Astrocyte of the cerebellum (primary cell): ENCODE measurements at regions not wholly inside any gene's neighbourhood (a gene's known extent, or its start where the extent isn't known, plus 50 kb on each side); places are given as distances from the start of the nearest gene placed in this dataset.
"Not testable (repeated sequence)": the region's sequence is repeated elsewhere in the genome, so short reads cannot be mapped to it uniquely, and the experiment has no call there.

Experiments
- DNase-seq: peaks from one replicate; pipeline ENCODE4 v3.0.0-alpha.2; 2011; ENCODE audit warnings: low read depth
- H3K4me3 ChIP-seq: 2 replicates; pipeline ENCODE4 v1.5.1; 2011; ENCODE audit warnings: mild to moderate bottlenecking, low read depth, low read length, moderate library complexity
- in situ Hi-C: cut with HindIII; loops from 2 replicates; pipeline ENCODE4 v1.10.0; 2017; ENCODE audit warnings: low sequenced_read_pairs
- TF ChIP-seq, protein P1 (sequence below): IDR thresholded peaks from 2 replicates; pipeline ENCODE4 v1.5.1; 2012; ENCODE audit warnings: low read length, low read depth, moderate library complexity, mild to moderate bottlenecking; ENCODE audit errors: missing control alignments

DNA sequence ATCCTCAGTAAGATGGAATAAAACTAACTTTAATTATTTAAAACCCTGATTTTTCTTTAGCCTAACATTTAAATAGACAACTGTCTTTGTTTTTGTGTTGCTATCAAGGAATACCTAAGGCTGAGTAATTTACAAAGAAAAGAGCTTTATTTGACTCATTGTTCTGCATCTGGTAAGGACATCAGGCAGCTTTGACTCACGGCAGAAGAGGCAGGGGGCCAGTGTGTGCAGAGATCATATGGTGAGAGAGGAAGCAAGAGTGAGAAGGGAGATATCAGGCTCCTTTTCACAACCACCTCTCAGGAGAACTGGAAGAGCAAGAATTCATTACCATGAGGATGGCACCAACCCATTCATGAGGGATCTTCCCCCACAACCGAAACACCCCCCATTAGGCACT, 64.6 kb upstream of the TFPI start:
- TF ChIP-seq, protein P1, sequence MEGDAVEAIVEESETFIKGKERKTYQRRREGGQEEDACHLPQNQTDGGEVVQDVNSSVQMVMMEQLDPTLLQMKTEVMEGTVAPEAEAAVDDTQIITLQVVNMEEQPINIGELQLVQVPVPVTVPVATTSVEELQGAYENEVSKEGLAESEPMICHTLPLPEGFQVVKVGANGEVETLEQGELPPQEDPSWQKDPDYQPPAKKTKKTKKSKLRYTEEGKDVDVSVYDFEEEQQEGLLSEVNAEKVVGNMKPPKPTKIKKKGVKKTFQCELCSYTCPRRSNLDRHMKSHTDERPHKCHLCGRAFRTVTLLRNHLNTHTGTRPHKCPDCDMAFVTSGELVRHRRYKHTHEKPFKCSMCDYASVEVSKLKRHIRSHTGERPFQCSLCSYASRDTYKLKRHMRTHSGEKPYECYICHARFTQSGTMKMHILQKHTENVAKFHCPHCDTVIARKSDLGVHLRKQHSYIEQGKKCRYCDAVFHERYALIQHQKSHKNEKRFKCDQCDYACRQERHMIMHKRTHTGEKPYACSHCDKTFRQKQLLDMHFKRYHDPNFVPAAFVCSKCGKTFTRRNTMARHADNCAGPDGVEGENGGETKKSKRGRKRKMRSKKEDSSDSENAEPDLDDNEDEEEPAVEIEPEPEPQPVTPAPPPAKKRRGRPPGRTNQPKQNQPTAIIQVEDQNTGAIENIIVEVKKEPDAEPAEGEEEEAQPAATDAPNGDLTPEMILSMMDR = no peak
- in situ Hi-C loops = no loop called here
- no peak overlapping the region for H3K4me3 ChIP-seq

DNA sequence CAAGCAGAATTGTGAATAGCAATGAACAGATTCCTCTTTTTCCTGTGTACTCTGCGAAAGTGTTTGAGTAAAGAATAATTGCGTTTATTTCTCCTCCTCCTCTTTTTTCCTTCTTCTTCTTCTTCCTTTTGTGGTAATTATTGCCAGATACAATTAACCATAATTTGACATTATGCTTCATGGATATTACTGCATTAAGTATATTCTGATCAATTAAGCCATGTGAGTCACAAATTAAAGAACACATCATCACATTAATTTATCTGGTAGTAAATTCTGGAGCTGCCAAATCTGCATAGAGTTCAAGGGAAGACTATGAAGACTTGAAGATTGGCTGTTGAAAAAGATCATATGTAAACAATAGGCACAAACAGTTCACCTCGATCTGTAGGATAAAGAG, 72.9 kb upstream of the TFPI start:
- TF ChIP-seq, protein P1 = no peak
- H3K4me3 ChIP-seq = no peak overlapping the region
- no peak for DNase-seq
- in situ Hi-C loops = no loop called here

More for the DNA sequence above, 64.6 kb upstream of the TFPI start:
- peak; percentile 46 for DNase-seq

DNA sequence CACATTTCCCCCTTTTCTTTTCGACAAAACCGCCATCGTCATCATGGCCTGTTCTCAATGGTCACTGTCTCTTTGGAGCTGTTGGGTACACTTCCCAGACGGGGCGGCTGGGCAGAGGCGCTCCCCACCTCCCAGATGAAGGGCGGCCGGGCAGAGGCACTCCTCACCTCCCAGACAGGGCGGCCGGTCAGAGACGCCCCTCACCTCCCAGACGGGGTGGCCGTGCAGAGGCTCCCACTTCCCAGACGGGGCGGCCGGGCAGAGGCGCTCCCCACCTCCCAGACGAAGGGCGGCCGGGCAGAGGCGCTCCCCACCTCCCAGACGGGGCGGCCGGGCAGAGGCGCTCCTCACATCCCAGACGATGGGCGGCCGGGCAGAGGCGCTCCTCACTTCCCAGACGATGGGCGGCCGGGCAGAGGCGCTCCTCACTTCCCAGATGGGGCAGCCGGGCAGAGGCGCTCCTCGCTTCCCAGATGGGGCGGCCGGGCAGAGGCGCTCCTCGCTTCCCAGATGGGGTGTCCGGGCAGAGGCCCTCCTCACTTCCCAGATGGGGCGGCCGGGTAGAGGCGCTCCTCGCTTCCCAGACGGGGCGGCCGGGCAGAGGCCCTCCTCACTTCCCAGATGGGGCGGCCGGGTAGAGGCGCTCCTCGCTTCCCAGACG, 82.6 kb upstream of the TFPI start:
- DNase-seq, in situ Hi-C loops, H3K4me3 ChIP-seq: not testable (repeated sequence)

DNA sequence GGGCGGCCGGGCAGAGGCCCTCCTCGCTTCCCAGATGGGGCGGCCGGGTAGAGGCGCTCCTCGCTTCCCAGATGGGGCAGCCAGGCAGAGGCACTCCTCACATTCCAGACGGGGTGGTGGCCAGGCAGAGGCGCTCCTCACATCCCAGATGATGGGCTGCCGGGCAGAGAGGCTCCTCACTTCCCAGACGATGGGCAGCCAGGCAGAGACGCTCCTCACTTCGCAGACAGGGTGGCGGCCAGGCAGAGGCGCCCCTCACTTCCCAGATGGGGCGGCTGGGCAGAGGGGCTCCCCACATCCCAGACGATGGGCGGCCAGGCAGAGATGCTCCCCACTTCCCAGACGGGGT, 83.1 kb upstream of the TFPI start:
- H3K4me3 ChIP-seq, in situ Hi-C loops, DNase-seq: not testable (repeated sequence)

DNA sequence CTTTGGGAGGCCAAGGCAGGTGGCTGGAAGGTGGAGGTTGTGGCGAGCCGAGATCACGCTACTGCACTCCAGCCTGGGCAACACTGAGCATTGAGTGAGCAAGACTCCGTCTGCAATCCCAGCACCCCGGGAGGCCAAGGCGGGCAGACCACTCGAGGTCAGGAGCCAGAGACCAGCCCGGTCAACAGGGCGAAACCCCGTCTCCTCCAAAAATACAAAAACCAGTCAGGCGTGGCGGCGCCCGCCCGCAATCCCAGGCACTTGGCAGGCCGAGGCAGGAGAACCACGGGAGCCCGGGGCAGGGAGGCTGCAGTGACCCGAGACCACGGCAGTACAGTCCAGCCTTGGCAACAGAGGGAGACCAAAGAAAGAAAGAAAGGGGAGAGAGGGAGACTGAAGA, 83.5 kb upstream of the TFPI start:
- DNase-seq, H3K4me3 ChIP-seq, in situ Hi-C loops: not testable (repeated sequence)

DNA sequence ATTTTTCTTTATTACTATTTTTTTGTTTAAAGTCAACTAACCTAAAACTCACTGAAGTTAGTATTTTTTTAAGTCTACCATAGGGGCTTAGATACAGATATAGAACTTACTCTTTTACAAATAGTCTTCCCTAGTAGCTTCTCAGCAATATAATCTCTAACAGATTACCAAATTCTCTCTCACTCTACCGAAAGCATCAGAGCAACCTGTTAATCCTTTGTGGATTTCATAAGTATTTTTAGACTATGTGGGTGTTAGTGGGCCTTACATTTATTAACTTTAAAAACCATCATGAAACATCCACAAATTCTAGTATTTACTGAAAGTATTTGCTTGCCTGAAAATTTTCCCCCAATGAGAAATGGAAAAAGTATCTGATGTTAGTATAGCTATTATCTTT, 84.6 kb upstream of the TFPI start:
- DNase-seq = no peak
- no peak overlapping the region for H3K4me3 ChIP-seq
- in situ Hi-C loops = no loop called here
- TF ChIP-seq, protein P1 = no peak

DNA sequence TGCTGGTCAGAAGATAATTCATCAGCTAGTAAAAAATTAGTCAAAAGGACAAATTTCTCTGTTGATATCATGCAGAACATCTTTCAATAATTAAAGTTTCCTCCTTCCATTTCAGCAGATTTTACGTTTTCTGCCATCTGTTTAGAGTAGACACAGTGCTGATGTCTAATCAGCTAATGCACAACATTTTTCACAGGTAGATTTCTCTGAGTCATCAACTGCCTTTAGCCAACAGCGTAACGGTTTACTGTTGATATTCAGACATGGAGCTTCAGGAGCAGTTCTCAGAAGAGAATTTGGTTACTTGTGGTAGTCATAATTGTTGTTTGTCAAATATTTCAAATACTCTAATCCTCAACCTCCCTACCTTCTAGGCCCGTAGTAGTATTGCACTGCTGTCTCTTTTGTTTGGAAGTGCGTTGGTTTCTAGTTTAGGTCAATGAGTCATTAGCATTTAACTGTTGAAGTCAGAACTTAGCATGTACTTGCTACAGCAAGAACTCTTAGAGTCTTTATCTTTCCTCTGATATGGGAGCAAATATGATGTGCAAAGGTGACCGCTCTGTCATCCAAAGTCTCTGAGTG, 86.8 kb upstream of the TFPI start:
- TF ChIP-seq, protein P1 = no peak
- no peak for DNase-seq
- H3K4me3 ChIP-seq = no peak overlapping the region
- in situ Hi-C loops = no loop called here

DNA sequence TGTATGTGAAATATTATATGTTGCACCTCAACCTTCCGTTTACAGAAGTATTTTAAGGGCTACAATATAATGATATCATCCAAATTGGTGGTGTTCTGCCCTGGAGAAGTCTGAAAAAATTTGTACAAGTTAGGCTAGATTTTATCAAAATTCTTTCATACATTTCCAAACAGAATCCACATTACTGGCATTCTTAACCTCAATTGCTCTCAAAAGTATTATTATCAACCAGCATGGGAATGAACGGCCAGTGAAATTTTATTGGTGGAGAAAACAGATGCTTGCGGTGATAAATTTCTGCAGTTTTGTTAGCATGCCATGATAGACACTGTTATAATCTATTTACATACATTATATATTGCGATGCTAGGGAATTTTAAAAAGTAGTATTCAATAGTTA, 88.3 kb upstream of the TFPI start:
- in situ Hi-C loops = no loop called here
- no peak overlapping the region for H3K4me3 ChIP-seq
- TF ChIP-seq, protein P1 = no peak

More for the DNA sequence above, 88.3 kb upstream of the TFPI start:
- DNase-seq = no peak
